NCI-H2029 (cell line): ENCODE measurements at regions not wholly inside any gene's neighbourhood (a gene's known extent, or its start where the extent isn't known, plus 50 kb on each side); places are given as distances from the start of the nearest gene placed in this dataset.
"Not testable (repeated sequence)": the region's sequence is repeated elsewhere in the genome, so short reads cannot be mapped to it uniquely, and the experiment has no call there.

Source experiments
- DNase-seq: peaks from one replicate; lab custom pipeline; 2025; lab: John Stamatoyannopoulos, UW

DNA sequence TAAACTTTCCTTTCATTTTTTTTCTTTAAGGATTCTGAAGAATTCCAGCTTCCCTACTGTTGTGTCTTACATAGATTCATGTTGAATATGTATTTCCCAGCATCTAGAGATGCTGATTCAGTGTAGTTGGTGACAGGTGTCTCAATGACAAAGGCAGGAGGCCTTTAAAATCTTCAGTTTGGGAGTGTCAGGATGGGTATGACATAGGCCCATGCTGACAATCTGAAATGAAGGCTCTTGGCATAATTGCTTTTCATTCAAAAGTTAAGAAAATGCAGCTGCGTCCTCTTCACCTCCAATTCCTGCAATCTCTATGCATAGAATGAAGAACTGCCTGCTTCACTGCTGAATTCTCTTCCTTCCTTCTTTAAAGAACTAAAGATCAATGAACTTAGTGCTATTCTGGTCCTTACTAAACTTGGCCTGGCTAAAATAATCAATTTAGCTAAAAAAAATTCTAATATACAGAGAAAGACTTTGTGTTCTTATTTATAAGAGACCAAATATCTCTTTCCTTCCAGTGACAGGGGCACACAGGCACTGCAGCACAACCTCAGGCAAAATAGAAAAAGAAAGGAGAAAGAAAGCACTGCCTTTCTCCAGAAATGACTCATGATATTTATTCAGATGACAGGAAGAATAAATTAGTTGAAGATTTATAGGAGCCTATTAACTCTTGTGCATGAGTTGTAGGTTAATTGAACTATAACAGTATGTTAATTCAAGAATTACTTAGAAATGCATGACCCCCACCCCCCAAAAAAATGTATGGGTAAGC lies 152.6 kb upstream of the GBE1 start:
- DNase-seq: no peak

DNA sequence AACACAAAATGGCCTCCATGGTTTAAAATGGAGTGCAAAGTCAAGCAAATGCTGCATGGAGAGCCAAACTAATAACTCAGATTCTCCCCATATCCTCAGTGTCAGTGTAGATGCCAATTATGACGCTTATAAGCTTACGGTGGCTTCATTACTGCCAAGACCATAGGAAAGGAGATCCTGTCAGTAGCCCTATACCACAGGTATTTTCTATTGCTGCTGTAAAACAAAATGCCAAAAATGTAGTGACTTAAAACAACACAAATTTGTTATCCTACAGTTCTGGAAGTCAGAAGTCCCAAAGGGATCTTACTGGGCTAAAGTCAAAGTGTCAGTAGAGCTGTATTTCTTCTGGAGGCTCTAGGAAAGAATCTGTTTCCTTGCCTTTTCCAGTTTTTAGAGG lies 149.8 kb upstream of the GBE1 start:
- DNase-seq: no peak

DNA sequence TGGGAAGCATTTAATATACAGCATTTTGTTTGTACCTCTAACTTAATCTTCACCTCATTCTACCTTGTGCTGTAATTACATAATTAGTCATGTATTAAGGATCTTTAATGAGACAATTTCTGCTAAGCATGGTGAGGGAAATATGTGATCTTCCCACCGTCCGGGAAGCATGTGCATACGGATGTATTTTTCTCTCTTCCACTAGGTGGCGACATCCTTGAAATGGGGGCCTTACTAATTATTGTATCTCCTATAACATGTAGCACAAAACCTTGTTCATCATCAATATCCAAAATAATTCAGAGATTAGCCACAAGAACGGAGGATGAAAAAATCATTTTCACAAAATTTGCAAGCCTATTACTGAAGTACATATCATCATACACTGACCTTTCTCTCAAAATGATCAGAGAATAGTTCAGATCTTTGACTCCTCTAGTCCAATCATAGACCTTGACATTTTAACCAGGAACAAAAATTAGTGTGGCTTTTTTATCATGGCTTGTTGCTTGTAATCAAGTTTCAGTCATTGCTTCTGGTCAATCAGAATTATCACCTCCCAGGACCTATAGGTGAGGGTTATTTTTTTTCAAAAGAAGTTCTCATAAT lies 148.9 kb upstream of the GBE1 start:
- DNase-seq: no peak

DNA sequence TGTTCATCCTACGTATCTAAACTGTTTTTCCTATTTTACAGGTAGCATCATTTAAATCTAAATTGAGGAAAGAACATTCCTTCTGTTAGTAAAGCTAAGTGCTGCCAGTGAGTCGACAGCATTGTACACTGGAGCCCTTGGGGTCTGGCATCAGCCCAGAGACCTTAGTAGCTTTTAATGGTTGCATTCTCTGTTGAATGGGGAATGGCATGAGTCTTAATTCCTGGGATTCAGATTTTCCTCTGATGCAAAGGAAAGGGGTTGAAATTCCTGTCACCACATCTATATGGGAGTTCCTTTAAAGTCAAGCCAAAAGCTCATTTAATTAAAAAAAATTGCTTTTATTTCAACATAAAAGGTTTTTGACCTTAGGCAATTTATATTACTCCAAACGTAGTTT lies 148.4 kb upstream of the GBE1 start:
- no peak for DNase-seq

DNA sequence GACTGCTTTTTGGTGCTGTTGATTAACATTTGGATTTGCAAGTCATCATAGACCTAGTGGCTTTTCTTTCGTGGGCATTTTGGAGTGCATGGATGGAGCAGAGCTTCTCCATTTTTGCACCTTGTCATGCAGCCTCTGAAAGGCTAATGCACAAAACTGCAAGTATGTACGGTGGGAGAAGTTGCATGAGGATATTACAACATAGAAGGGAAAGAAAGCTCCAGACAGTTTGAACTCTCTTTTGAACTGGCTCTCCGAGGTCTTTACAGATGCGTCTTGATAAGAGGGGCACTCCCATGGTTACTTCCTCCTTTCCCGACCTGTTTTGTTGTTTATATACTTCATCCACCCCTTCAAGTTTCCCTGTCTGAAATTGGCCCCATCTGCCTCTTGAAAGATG lies 147.1 kb upstream of the GBE1 start:
- DNase-seq: no peak

DNA sequence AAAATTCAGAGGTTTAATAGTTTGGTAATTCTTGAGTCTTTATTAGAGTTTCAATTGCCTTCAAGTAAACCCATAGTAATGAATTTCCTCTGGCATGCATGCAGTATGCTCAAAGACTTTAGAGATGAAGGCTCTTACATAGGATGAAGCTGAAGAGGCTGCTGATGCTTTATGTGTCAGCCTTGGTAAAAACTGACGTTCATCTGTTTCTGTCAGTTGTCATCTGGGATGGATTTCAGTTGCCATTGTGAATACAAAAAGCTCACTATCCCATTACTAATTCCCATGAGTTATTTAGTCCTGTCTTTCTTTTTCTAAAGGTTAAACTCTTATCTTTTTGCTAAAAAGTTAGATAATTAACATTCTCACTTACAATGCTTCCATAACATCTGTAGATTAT lies 136.9 kb upstream of the GBE1 start:
- no peak for DNase-seq

DNA sequence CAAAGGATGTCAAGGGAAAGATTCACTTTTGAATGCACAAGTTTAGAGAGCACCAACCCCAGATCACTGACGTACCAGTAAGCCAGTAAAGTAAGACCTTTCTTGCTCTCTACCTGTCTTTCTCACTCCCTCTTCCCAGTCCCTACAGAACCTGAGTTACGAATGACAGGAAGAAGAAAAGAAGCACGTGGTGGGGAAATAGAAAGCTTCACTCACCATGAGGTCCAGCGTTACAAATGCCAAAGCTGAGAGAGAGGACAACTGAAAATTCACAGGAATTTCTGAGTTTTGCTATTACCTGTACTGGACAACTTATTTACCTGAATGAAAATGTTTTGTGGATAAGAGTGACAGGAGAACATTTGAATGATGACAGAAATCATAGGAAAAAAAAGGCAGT lies 133.2 kb upstream of the GBE1 start:
- no peak for DNase-seq

DNA sequence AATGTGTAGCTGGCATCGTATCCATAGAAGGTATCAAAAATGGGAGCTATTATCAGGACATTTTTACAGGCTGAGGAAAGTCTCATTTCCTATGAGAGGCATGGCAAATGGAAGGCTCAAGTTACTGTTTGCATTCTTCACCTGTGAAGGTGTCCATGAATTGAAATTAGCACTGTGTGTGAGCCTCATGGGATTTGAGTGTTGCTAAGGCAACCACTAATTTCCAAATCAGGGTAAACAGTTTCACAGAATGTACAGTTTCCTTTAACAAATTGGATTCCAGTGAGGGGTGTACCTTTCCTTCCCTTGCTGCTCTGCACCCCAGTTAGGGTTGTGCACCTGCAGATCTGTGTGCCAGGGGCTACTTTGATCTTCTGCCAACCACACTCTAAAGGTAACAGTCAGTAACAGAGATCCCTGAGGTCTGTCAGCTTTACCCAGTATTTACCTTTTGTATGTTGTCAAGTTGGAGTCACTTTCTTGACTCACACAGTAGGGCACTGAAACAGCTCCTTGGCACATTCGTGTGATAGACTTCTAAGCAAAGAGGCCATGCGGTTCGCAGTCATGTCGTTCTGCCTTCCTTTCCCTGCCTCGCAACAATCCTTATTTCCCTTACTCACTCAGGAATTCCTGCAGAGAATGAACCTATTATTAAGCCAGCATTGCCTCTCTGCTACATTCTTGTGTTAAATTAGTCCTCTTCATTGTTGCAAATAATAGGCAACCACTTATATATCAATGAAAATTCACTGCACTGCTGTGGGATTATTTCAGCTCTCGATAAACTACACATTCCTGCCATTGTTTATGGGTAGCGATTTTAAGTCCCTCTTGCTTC lies 129.8 kb upstream of the GBE1 start:
- DNase-seq: peak; percentile 33

DNA sequence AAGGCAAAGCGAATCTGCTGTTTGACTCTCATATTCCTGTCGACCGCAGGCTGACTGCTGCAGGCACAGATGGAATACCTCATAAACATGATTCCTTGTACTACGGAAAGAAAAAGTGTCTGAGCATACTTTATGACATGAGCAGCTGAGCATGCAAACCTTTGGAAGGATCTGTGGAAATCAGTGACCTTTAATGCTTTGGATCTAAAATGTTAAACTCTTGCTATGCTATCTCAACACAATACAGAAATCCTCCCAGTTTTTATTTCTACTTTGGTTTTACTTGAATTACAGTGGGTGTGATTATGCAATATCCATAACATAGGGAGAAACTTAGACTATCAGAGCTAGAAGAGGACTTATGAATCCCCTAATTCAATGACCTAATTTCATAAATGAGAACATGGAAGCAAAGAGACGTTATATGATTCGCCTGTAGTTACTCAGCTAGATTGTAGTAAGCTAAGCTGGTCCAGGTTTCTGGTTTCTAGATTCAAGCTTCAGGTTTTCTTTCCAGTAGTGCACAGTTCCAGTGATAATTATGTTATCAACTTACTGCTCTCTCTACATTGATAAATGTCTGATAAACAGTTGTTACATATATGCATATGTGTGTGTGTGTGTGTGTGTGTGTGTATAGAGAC lies 127.6 kb upstream of the GBE1 start:
- DNase-seq: no peak

- no peak for DNase-seq
Observed at GRCh38 chr3:81887448-81887847, 126.0 kb upstream of the GBE1 start.

DNA sequence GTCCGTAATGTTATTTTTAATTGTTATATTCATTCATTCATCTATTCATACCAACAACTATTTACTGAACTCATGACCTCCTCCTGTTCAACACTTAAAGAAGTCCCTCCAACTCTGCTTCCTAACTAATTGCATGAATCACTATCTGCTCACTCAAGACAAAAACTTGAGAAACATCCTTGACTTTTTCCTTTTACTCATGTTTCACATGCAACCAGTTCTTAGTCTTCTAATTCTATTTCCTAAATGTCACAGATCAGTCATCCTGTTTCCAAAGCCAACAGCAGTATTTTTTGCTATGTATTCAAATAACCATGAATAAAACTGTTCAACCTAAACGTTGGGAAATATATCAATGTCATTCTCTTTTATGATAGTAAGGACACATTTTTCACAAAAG lies 124.6 kb upstream of the GBE1 start:
- DNase-seq: no peak

DNA sequence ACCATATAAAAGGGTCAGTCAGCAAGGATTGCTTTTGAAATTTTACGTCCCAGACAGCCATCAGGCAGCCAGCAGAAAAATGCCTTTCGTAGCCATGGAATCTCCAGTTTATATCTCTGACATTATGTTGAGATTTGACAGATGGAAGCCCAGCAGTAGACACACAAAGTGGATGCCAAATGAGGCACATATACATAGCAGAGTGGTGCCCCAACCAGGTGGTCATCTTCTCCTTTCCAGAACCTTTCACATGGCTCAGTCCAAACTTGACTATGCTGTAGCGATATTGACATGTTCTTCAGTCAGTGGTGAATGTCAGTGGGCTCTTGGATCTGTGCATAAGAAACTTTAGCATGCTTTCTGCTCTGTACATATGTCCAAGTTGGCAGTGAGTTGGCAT lies 123.3 kb upstream of the GBE1 start:
- DNase-seq: no peak

- no peak for DNase-seq
Observed at GRCh38 chr3:81876826-81877225, 115.4 kb upstream of the GBE1 start.

- DNase-seq: no peak
Observed at GRCh38 chr3:81874738-81875137, 113.3 kb upstream of the GBE1 start.

GRCh38 chr3:81872566-81872965 lies 111.1 kb upstream of the GBE1 start:
- no peak for DNase-seq

GRCh38 chr3:81871358-81872155 lies 110.1 kb upstream of the GBE1 start:
- no peak for DNase-seq

DNA sequence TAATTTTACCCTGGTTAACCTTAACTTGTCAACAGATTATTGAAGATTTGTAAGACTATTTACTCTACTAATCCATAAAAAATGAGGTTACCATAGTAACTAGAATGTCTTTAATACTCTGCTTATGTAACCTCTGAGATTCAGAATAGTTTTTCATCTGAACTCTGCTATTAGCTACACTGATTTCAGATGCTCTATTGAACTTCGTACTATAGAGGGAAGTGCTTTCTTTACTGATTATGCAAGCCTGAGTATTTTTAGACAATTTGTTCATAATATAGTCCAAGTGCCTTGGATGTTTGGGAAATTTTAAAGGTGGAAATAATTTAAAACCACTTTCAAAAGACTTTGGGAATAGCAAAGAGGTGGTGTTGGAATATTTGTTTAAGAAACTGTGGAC lies 107.9 kb upstream of the GBE1 start:
- no peak for DNase-seq

- no peak for DNase-seq
Observed at GRCh38 chr3:81868597-81868996, 107.2 kb upstream of the GBE1 start.

DNA sequence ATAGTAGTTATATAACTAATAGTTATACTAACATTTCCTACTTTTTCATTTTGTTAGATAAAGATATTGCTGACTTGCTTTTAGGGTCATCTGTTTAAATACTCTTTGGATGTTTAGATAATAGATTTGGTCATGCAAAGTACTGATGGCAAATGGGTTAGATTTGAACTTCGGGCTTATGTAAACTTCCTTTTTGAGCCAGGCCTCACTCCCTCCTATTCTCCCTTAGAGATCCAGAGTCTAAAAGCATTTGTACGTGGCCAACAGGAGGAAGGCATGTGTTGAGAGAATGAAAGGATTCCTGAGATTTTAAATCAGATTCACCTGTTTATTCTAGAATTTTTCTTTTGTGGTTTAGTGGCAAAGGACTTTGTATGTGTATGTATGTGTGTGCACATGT lies 106.4 kb upstream of the GBE1 start:
- DNase-seq: no peak

- DNase-seq: not testable (repeated sequence)
Observed at GRCh38 chr3:81865164-81865563, 103.7 kb upstream of the GBE1 start.

DNA sequence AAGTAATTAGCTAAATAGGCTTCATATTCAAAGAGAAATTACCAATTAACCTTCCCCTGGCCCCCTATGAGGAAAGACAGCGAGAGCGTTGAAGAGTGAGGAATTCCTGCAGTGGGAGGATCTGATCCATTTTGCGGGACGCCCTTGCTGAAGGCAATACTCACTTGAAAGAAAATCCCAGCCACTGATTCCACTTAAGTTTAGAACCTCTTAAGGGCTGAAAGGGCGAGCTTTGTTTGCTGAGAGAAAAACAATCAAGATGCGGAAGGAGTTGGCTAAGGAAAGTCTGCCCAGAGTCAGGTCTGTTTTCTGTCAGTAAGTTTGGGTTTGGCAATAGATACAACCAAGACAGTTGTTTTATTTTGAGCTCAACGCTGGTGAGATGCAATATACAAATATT lies 102.8 kb upstream of the GBE1 start:
- DNase-seq: no peak

DNA sequence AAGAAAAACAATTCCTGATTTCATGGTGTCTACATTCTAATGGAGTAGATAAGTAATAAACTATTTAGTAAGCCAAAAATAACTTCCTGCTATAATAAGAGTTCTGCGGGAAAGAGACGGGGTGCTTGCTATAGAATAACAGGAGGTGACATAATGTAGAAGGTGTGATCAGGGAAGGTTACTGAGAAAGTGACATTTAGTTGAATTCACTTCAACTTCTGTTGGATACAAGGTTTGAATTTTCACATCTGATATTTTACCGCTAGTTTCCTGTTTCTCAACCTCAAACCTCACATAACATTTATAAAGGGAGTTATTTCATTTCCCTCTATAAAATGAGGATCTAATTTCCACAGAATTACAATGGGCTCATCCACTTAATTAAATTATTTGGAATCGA lies 102.3 kb upstream of the GBE1 start:
- no peak for DNase-seq
